HCT116 (cell line): ENCODE measurements at regions not wholly inside any gene's neighbourhood (a gene's known extent, or its start where the extent isn't known, plus 50 kb on each side); places are given as distances from the start of the nearest gene placed in this dataset.

Source experiments
- ATAC-seq: fragments of 200-7000 bp; cut with Tn5 transposase; 2 replicates; pipeline ENCODE4 v1.9.1; 2020; ENCODE audit warnings: mild to moderate bottlenecking, moderate library complexity
- BruUV-seq: library from RNA; stranded (reverse); fragments of 400-500 nt; replicated peaks from 2 replicates; lab custom pipeline; 2021; lab: Mats Ljungman, UMichigan
- CTCF ChIA-PET: fragments of 300-600 bp; sonication (Branson Sonifier 250); formaldehyde crosslinking; loops from one replicate; lab custom pipeline; 2021; ENCODE audit warnings: antibody characterized with exemption; lab: Charles Lee
- POLR2A ChIA-PET: fragments of 300-600, 350-600 bp; sonication (Branson Sonifier 250); formaldehyde crosslinking; loops from one replicate; lab custom pipeline; 2021; ENCODE audit warnings: antibody characterized with exemption; lab: Charles Lee
- RAD21 ChIA-PET, 2 experiments: fragments of 300-600 bp; sonication (Branson Sonifier 250); formaldehyde crosslinking; loops; one replicate each; lab custom pipeline; 2023; ENCODE audit warnings: low total read pairs in 2 of 2; ENCODE audit not compliant: uncharacterized antibody in 2 of 2, unreplicated experiment in 2 of 2, low non-redundant PET in 1 of 2; lab: Charles Lee
- DNase-seq: peaks from one replicate; pipeline ENCODE4 v3.0.0-alpha.2; 2010; ENCODE audit warnings: low read depth, low spot score
- H2AFZ ChIP-seq: fragments of 200-600 bp; shearing (Covaris generic), sonication (generic); 2 replicates; pipeline ENCODE4 v1.6.1; 2017; ENCODE audit warnings: low read depth, mixed run types, mixed read lengths, antibody characterized with exemption, low read length; ENCODE audit not compliant: poor library complexity, severe bottlenecking
- H3K27ac ChIP-seq: 2 replicates; pipeline ENCODE4 v1.5.1; 2012; ENCODE audit warnings: low read depth, low read length
- H3K27me3 ChIP-seq: fragments of 200-600 bp; sonication (generic); 2 replicates; pipeline ENCODE4 v1.6.1; 2016; ENCODE audit warnings: mixed run types, low read length, mixed read lengths; ENCODE audit not compliant: insufficient read depth
- H3K36me3 ChIP-seq, 2 experiments: fragments of 200-500 bp in 1 of 2; fragments of 200-600 bp in 1 of 2; sonication (Bioruptor generic) in 1 of 2; sonication (generic) in 1 of 2; 2 replicates each; pipeline versions ENCODE4 v1.5.1 to v1.6.1; 2014 to 2016; ENCODE audit warnings: low read length in 2 of 2, inconsistent platforms in 1 of 2, mixed read lengths in 1 of 2, mixed run types in 1 of 2; ENCODE audit not compliant: insufficient read depth in 2 of 2, control insufficient read depth in 1 of 2
- H3K4me1 ChIP-seq, 2 experiments: fragments of 200-600 bp in 1 of 2; sonication (generic) in 1 of 2; 2 replicates each; pipeline versions ENCODE4 v1.5.1 to v1.6.1; 2012 to 2017; ENCODE audit warnings: low read length in 2 of 2, inconsistent platforms in 1 of 2, mild to moderate bottlenecking in 1 of 2, mixed read lengths in 1 of 2, mixed run types in 1 of 2, moderate library complexity in 1 of 2; ENCODE audit not compliant: insufficient read depth in 2 of 2, control insufficient read depth in 1 of 2
- H3K4me2 ChIP-seq: fragments of 200-600 bp; sonication (generic); 2 replicates; pipeline ENCODE4 v1.6.1; 2017; ENCODE audit warnings: mixed run types, low read length, mixed read lengths
- H3K4me3 ChIP-seq, 2 experiments: fragments of 200-600 bp in 1 of 2; sonication (generic) in 1 of 2; replicated peaks in 1 of 2; 2 replicates each; pipeline ENCODE4 v1.5.1; 2011 to 2016; ENCODE audit warnings: low read length in 2 of 2, control low read depth in 1 of 2, low read depth in 1 of 2, mild to moderate bottlenecking in 1 of 2, mixed read lengths in 1 of 2, mixed run types in 1 of 2
- H3K79me2 ChIP-seq: fragments of 200-600 bp; sonication (generic); 2 replicates; pipeline ENCODE4 v1.6.1; 2017; ENCODE audit warnings: mild to moderate bottlenecking, mixed run types, low read length, moderate library complexity, mixed read lengths; ENCODE audit not compliant: insufficient read depth
- H3K9ac ChIP-seq: fragments of 200-600 bp; sonication (generic); 2 replicates; pipeline ENCODE4 v1.6.1; 2016; ENCODE audit warnings: low read length, mixed read lengths
- H3K9me2 ChIP-seq: fragments of 200-600 bp; sonication (generic), shearing (Covaris generic); 2 replicates; pipeline ENCODE4 v1.6.1; 2017; ENCODE audit warnings: mixed run types, mild to moderate bottlenecking, moderate library complexity; ENCODE audit not compliant: insufficient read depth
- H3K9me3 ChIP-seq, 2 experiments: fragments of 200-500 bp in 1 of 2; fragments of 200-600 bp in 1 of 2; sonication (Bioruptor generic) in 1 of 2; sonication (generic) in 1 of 2; 2 replicates each; pipeline ENCODE4 v1.6.1; 2014 to 2017; ENCODE audit warnings: low read length in 2 of 2, mixed read lengths in 2 of 2, inconsistent platforms in 1 of 2, low read depth in 1 of 2, mild to moderate bottlenecking in 1 of 2, mixed run types in 1 of 2, moderate library complexity in 1 of 2; ENCODE audit not compliant: control insufficient read depth in 1 of 2, insufficient read depth in 1 of 2
- H4K20me1 ChIP-seq: fragments of 200-600 bp; sonication (generic), shearing (Covaris generic); 2 replicates; pipeline ENCODE4 v1.6.1; 2017; ENCODE audit warnings: mixed run types, mild to moderate bottlenecking, moderate library complexity; ENCODE audit not compliant: insufficient read depth
- ATF3 ChIP-seq: IDR thresholded peaks from 2 replicates; pipeline ENCODE4 v1.6.1; 2012
- CEBPB ChIP-seq: IDR thresholded peaks from 2 replicates; pipeline ENCODE4 v1.6.1; 2012; ENCODE audit warnings: low read depth
- EZH2 ChIP-seq: fragments of 200-600 bp; sonication (generic); IDR thresholded peaks from 2 replicates; pipeline ENCODE4 v1.6.1; 2017; ENCODE audit warnings: antibody characterized with exemption, mixed run types
- EZH2phosphoT487 ChIP-seq: fragments of 200-600 bp; IDR thresholded peaks from 2 replicates; pipeline ENCODE4 v1.6.1; 2018; ENCODE audit warnings: antibody characterized with exemption, borderline replicate concordance
- FOSL1 ChIP-seq: IDR thresholded peaks from 2 replicates; pipeline ENCODE4 v1.6.1; 2012; ENCODE audit warnings: low read depth
- JUND ChIP-seq: IDR thresholded peaks from 2 replicates; pipeline ENCODE4 v1.6.1; 2012
- MAX ChIP-seq: IDR thresholded peaks from 2 replicates; pipeline ENCODE4 v1.6.1; 2012
- POLR2A ChIP-seq: IDR thresholded peaks from 2 replicates; pipeline ENCODE4 v1.7.0; 2011; ENCODE audit warnings: borderline replicate concordance; ENCODE audit not compliant: insufficient read depth, insufficient read length; ENCODE audit errors: extremely low read depth
- POLR2AphosphoS5 ChIP-seq: IDR thresholded peaks from 2 replicates; pipeline ENCODE4 v1.6.1; 2011; ENCODE audit warnings: mild to moderate bottlenecking, low read depth, low read length, moderate library complexity
- RAD21 ChIP-seq: IDR thresholded peaks from 2 replicates; pipeline ENCODE4 v1.6.1; 2012; ENCODE audit warnings: low read depth, mild to moderate bottlenecking
- REST ChIP-seq: IDR thresholded peaks from 2 replicates; pipeline ENCODE4 v1.6.1; 2012; ENCODE audit warnings: low read depth
- SIN3A ChIP-seq: IDR thresholded peaks from 2 replicates; pipeline ENCODE4 v1.6.1; 2012; ENCODE audit warnings: low read depth
- SP1 ChIP-seq: IDR thresholded peaks from 2 replicates; pipeline ENCODE4 v1.6.1; 2012; ENCODE audit warnings: low read depth
- SRF ChIP-seq: IDR thresholded peaks from 2 replicates; pipeline ENCODE4 v1.6.1; 2012; ENCODE audit warnings: low read depth
- TCF7L2 ChIP-seq: IDR thresholded peaks from 2 replicates; pipeline ENCODE4 v1.7.0; 2011; ENCODE audit warnings: borderline replicate concordance, inconsistent platforms; ENCODE audit not compliant: insufficient read depth, insufficient read length; ENCODE audit errors: extremely low read depth
- YY1 ChIP-seq: IDR thresholded peaks from 2 replicates; pipeline ENCODE4 v1.6.1; 2011; ENCODE audit warnings: low read length, low read depth, moderate library complexity, mild to moderate bottlenecking; ENCODE audit not compliant: insufficient replicate concordance; ENCODE audit errors: extremely low read depth
- ZBTB33 ChIP-seq: IDR thresholded peaks from 2 replicates; pipeline ENCODE4 v1.6.1; 2011; ENCODE audit warnings: mild to moderate bottlenecking, low read length, moderate library complexity; ENCODE audit not compliant: insufficient replicate concordance; ENCODE audit errors: extremely low read depth
- ZFX ChIP-seq: fragments of 450-650 bp; IDR thresholded peaks from 2 replicates; pipeline ENCODE4 v1.6.1; 2017
- ZNF274 ChIP-seq: fragments of 200-500 bp; sonication (Bioruptor generic); IDR thresholded peaks from 2 replicates; pipeline ENCODE4 v1.6.1; 2014; ENCODE audit warnings: mild to moderate bottlenecking, low read depth, low read length, inconsistent platforms
- intact Hi-C: fragments of 100-400 bp; cut with micrococcal nuclease; formaldehyde crosslinking; loops from 2 replicates; pipeline ENCODE4 v1.10.0; 2022

GRCh38 chr20:40617594-40617993 lies 71.4 kb downstream of the MAFB start:
- DNase-seq = no peak
- Histone ChIP-seq H2AFZ (no peak overlapping the region), H4K20me1 (no peaks in the 10 kb centered on the region), H3K9me3 (no peaks in the 10 kb centered on the region), H3K9ac (no peak overlapping the region), H3K4me3 (no peak overlapping the region), H3K79me2 (no peaks in the 10 kb centered on the region), H3K4me2 (no peak overlapping the region), H3K4me1 (no peaks in the 10 kb centered on the region), H3K9me2 (no peaks in the 10 kb centered on the region), H3K27ac (no peak overlapping the region), H3K27me3 (peaks cover 39% of the 10 kb centered on the region), H3K36me3 (no peaks in the 10 kb centered on the region)
- ChIA-PET POLR2A (no interaction called here), CTCF (no interaction called here), RAD21 (no interaction called here)
- no peak for ATAC-seq
- no TSS peak for BruUV-seq
- TF ChIP-seq POLR2A = no peak
- no peak for TF ChIP-seq SIN3A
- no peak for TF ChIP-seq EZH2phosphoT487
- TF ChIP-seq SRF = no peak
- TF ChIP-seq ATF3 = no peak
- TF ChIP-seq CEBPB = no peak
- no peak for TF ChIP-seq ZBTB33
- no peak for TF ChIP-seq POLR2AphosphoS5
- no peak for TF ChIP-seq FOSL1
- no peak for TF ChIP-seq EZH2
- TF ChIP-seq YY1 = no peak
- TF ChIP-seq SP1 = no peak
- no peak for TF ChIP-seq TCF7L2
- TF ChIP-seq JUND = no peak
- TF ChIP-seq MAX = no peak
- TF ChIP-seq RAD21 = no peak
- TF ChIP-seq ZFX = no peak
- TF ChIP-seq ZNF274 = no peak
- TF ChIP-seq REST = no peak
- intact Hi-C loops = no loop called here
